ENCODE measurements at regions not wholly inside any gene's neighbourhood (a gene's known extent, or its start where the extent isn't known, plus 50 kb on each side); places are given as distances from the start of the nearest gene placed in this dataset.

DNA sequence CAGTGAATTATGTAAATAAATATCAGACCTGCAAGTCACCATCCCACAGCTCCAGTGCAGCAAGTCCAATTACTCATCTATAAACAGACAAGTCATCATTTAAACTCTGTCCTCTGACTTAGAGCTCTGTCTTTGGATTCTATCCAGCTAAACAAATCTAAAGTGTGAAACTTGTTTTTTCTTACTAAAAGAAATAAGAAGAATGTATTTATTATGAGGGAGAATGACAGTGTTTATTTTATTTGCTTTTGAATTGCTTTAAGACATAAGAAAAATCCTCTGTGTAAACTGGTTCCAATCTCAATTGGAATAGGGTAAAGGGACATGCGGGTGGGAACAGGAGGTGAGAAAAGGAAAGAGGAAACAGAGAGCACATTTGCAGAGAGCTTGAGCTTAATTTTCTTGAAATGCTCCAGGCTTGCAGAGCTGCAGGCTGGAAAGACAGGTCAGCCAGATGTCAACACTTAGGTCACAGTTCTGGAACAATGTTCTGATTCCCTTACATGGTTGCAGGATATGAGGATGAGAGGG, 355.8 kb downstream of the MEIS1 start:
- H3K79me2 ChIP-seq = no peaks in the 10 kb centered on the region
- no peak overlapping the region for H3K27ac ChIP-seq
- H2AFZ ChIP-seq = no peak overlapping the region
- H3K36me3 ChIP-seq (ENCODE audit: control insufficient read depth, insufficient read depth, low read length) = no peaks in the 10 kb centered on the region
- no peaks in the 10 kb centered on the region for H3K9me3 ChIP-seq (ENCODE audit: control insufficient read depth, low read length)
- no peaks in the 10 kb centered on the region for H3K4me1 ChIP-seq
- H3K4me3 ChIP-seq (ENCODE audit: low read depth, low read length) = no peak overlapping the region
- TF ChIP-seq, protein P1, sequence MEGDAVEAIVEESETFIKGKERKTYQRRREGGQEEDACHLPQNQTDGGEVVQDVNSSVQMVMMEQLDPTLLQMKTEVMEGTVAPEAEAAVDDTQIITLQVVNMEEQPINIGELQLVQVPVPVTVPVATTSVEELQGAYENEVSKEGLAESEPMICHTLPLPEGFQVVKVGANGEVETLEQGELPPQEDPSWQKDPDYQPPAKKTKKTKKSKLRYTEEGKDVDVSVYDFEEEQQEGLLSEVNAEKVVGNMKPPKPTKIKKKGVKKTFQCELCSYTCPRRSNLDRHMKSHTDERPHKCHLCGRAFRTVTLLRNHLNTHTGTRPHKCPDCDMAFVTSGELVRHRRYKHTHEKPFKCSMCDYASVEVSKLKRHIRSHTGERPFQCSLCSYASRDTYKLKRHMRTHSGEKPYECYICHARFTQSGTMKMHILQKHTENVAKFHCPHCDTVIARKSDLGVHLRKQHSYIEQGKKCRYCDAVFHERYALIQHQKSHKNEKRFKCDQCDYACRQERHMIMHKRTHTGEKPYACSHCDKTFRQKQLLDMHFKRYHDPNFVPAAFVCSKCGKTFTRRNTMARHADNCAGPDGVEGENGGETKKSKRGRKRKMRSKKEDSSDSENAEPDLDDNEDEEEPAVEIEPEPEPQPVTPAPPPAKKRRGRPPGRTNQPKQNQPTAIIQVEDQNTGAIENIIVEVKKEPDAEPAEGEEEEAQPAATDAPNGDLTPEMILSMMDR (IDR thresholded peaks at IDR 0.05) = no peak
- H3K4me2 ChIP-seq (ENCODE audit: low read length) = no peak overlapping the region
- no peaks in the 10 kb centered on the region for H3K27me3 ChIP-seq (ENCODE audit: control insufficient read depth, insufficient read depth, low read length)
- no peak overlapping the region for H3K9ac ChIP-seq

DNA sequence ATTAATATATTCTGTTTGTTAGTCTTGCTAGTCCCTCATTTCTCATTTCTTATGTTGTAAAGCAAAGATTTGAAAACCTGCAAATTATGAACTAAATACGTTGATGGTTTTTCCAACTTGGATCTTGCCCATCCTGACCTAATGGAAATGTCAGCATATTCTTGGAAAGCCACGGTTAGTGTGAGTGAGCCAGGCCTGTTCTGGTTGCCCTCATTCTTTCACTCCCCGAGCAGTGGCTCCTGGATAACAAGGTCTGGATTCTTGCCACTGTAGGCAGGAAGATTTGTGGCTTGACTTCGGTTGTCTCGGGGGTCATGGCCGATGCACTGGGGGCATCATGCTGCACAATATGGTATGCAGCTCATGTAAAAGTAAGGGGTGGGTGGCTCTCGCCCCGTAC, 359.1 kb downstream of the MEIS1 start:
- Histone ChIP-seq H3K27ac (no peak overlapping the region), H3K9me3 (ENCODE audit: control insufficient read depth, low read length) (no peaks in the 10 kb centered on the region), H3K4me3 (ENCODE audit: low read depth, low read length) (no peak overlapping the region), H3K9ac (no peak overlapping the region), H3K4me2 (ENCODE audit: low read length) (no peak overlapping the region), H3K79me2 (no peaks in the 10 kb centered on the region), H3K27me3 (ENCODE audit: control insufficient read depth, insufficient read depth, low read length) (no peaks in the 10 kb centered on the region), H2AFZ (no peak overlapping the region), H3K36me3 (ENCODE audit: control insufficient read depth, insufficient read depth, low read length) (no peaks in the 10 kb centered on the region), H3K4me1 (no peaks in the 10 kb centered on the region)
- TF ChIP-seq, protein P1 (IDR thresholded peaks at IDR 0.05) = no peak

DNA sequence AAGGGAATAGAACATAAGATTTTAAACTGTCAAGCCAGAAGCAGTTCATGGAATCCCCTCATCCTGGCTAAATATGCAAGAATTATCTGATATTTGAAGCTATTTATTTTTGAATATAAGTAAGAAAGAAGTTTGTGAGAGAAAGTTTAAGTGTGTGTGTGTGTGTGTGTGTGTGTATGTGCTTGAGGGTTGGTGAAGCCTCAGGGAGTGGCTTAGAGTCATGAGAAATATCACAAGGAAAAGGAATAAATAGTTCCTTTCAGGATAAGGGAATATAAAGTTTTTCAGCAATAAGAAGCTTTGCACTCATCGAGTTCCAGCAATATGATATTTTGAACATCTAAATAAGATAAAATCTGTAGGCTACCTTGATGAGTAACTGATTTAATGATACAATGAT, 359.6 kb downstream of the MEIS1 start:
- Histone ChIP-seq H3K79me2 (no peaks in the 10 kb centered on the region), H2AFZ (no peak overlapping the region), H3K4me2 (ENCODE audit: low read length) (no peak overlapping the region), H3K27me3 (ENCODE audit: control insufficient read depth, insufficient read depth, low read length) (no peaks in the 10 kb centered on the region), H3K4me3 (ENCODE audit: low read depth, low read length) (no peak overlapping the region), H3K27ac (no peak overlapping the region), H3K36me3 (ENCODE audit: control insufficient read depth, insufficient read depth, low read length) (no peaks in the 10 kb centered on the region), H3K9ac (no peak overlapping the region), H3K4me1 (no peaks in the 10 kb centered on the region), H3K9me3 (ENCODE audit: control insufficient read depth, low read length) (no peaks in the 10 kb centered on the region)
- TF ChIP-seq, protein P1 (IDR thresholded peaks at IDR 0.05) = no peak

DNA sequence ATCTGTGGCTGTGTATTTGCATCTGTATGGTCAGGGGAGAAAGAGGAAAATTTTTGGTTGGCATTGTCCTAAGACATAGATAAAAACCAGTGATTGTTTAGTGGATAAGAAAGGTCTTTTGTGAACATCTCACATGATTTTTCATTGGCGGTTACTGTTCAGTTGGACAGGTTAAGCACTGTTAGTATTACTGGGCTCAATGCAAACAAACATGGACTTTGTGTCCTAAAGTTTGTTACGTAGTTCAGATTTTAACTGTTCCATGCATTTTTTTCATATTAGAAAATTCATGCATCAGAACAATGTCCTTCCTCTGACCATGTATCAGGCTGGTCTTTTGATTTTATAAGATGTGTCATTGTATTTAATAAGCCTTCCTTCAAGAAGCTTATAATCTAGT, 368.0 kb downstream of the MEIS1 start:
- no peak overlapping the region for H3K4me2 ChIP-seq (ENCODE audit: low read length)
- H3K9ac ChIP-seq = no peak overlapping the region
- H2AFZ ChIP-seq = no peak overlapping the region
- H3K9me3 ChIP-seq (ENCODE audit: control insufficient read depth, low read length) = no peaks in the 10 kb centered on the region
- H3K4me1 ChIP-seq = no peaks in the 10 kb centered on the region
- TF ChIP-seq, protein P1 (IDR thresholded peaks at IDR 0.05) = no peak
- no peak overlapping the region for H3K4me3 ChIP-seq (ENCODE audit: low read depth, low read length)
- H3K36me3 ChIP-seq (ENCODE audit: control insufficient read depth, insufficient read depth, low read length) = no peaks in the 10 kb centered on the region
- no peaks in the 10 kb centered on the region for H3K27me3 ChIP-seq (ENCODE audit: control insufficient read depth, insufficient read depth, low read length)
- H3K79me2 ChIP-seq = no peaks in the 10 kb centered on the region
- no peak overlapping the region for H3K27ac ChIP-seq

DNA sequence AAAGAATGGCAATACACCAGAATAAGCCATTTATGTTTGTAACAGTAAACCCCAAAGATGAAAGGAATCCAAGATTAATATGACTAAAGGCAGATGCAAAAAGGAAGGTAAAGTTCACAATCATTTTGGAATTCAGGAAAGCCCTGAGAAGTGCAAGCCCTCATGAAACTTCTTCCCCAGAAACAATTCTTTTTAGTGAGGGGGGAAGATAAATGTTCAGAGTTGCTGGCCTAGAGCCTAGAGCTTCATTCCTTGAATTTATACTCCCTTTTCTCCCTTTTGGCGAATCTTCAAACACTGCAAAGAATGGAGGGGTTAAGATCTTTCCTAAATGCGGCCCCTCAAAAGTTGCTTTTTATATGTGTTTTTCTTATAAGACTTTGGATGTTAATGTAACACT, 368.8 kb downstream of the MEIS1 start:
- H2AFZ ChIP-seq = no peak overlapping the region
- H3K9me3 ChIP-seq (ENCODE audit: control insufficient read depth, low read length) = no peaks in the 10 kb centered on the region
- H3K36me3 ChIP-seq (ENCODE audit: control insufficient read depth, insufficient read depth, low read length) = no peaks in the 10 kb centered on the region
- no peaks in the 10 kb centered on the region for H3K79me2 ChIP-seq
- TF ChIP-seq, protein P1 (IDR thresholded peaks at IDR 0.05) = no peak
- no peaks in the 10 kb centered on the region for H3K27me3 ChIP-seq (ENCODE audit: control insufficient read depth, insufficient read depth, low read length)
- H3K27ac ChIP-seq = no peak overlapping the region
- H3K4me1 ChIP-seq = no peaks in the 10 kb centered on the region
- H3K4me2 ChIP-seq (ENCODE audit: low read length) = no peak overlapping the region
- H3K9ac ChIP-seq = no peak overlapping the region
- no peak overlapping the region for H3K4me3 ChIP-seq (ENCODE audit: low read depth, low read length)
